B cell (primary cell): ENCODE measurements at regions not wholly inside any gene's neighbourhood (a gene's known extent, or its start where the extent isn't known, plus 50 kb on each side); places are given as distances from the start of the nearest gene placed in this dataset.

Experiments used
- ATAC-seq: fragments of 200-7000 bp; cut with Tn5 transposase; one replicate; pipeline ENCODE4 v1.10.0; 2021; ENCODE audit warnings: low read depth, mild to moderate bottlenecking, moderate number of reproducible peaks, moderate library complexity
- CTCF ChIA-PET: fragments of 350-600 bp; sonication (Branson Sonifier 250); formaldehyde crosslinking; loops from one replicate; lab custom pipeline; 2021; ENCODE audit warnings: antibody characterized with exemption, inconsistent platforms; lab: Charles Lee
- POLR2A ChIA-PET: fragments of 350-600 bp; sonication (Branson Sonifier 250); formaldehyde crosslinking; loops from one replicate; lab custom pipeline; 2021; ENCODE audit warnings: antibody characterized with exemption; lab: Charles Lee
- DNase-seq: peaks from one replicate; pipeline ENCODE4 v3.0.0; 2013
- H2AFZ ChIP-seq: 2 replicates; pipeline ENCODE4 v1.6.1; 2012; ENCODE audit warnings: mild to moderate bottlenecking, low read depth, low read length; ENCODE audit not compliant: insufficient read depth, poor library complexity, severe bottlenecking
- H3K27ac ChIP-seq, 2 donors: 1 replicate in 1 of 2; 2 replicates in 1 of 2; pipeline ENCODE4 v1.5.1; 2012 to 2013; ENCODE audit warnings: low read length in 2 of 2, mild to moderate bottlenecking in 2 of 2, moderate library complexity in 1 of 2
- H3K27me3 ChIP-seq, 4 experiments: fragments of 200-600 bp in 1 of 4; sonication (generic) in 1 of 4; replicated peaks in 1 of 4; 1 replicate in 2 of 4; 2 replicates in 2 of 4; pipeline versions ENCODE4 v1.6.1 to v1.7.0; 2013 to 2016; ENCODE audit warnings: low read length in 3 of 4, mild to moderate bottlenecking in 2 of 4, mixed read lengths in 1 of 4, moderate library complexity in 1 of 4; ENCODE audit not compliant: insufficient read depth in 4 of 4, control insufficient read depth in 3 of 4; ENCODE audit errors: control extremely low read depth in 1 of 4
- H3K36me3 ChIP-seq, 2 experiments: replicated peaks in 1 of 2; 1 replicate in 1 of 2; 2 replicates in 1 of 2; pipeline versions ENCODE4 v1.6.1 to v1.7.1; 2013; ENCODE audit warnings: low read length in 1 of 2; ENCODE audit not compliant: insufficient read depth in 2 of 2, control insufficient read depth in 1 of 2; ENCODE audit errors: control extremely low read depth in 1 of 2, extremely low read depth in 1 of 2
- H3K4me1 ChIP-seq, 2 donors: fragments of 200-600 bp in 1 of 2; sonication (generic) in 1 of 2; 1 replicate in 1 of 2; 2 replicates in 1 of 2; pipeline versions ENCODE4 v1.5.1 to v1.6.1; 2013 to 2017; ENCODE audit warnings: low read length in 2 of 2; ENCODE audit not compliant: control insufficient read depth in 2 of 2, insufficient read depth in 2 of 2
- H3K4me2 ChIP-seq: replicated peaks from 2 replicates; pipeline ENCODE3; 2012; ENCODE audit warnings: mild to moderate bottlenecking, low read depth, low read length; ENCODE audit not compliant: poor library complexity, severe bottlenecking
- H3K4me3 ChIP-seq, 5 experiments: fragments of 200-600 bp in 1 of 5; sonication (generic) in 1 of 5; 1 replicate in 3 of 5; 2 replicates in 2 of 5; pipeline versions ENCODE4 v1.5.1 to v1.7.0; 2011 to 2016; ENCODE audit warnings: low read length in 4 of 5, mild to moderate bottlenecking in 4 of 5, low read depth in 2 of 5, control low read depth in 1 of 5, moderate library complexity in 1 of 5; ENCODE audit not compliant: insufficient read depth in 1 of 5; ENCODE audit errors: control extremely low read depth in 1 of 5, extremely low read depth in 1 of 5
- H3K79me2 ChIP-seq: fragments of 200-600 bp; sonication (generic); one replicate; pipeline ENCODE4 v1.6.0; 2016; ENCODE audit warnings: low read length; ENCODE audit not compliant: control insufficient read depth, insufficient read depth
- H3K9ac ChIP-seq: fragments of 200-600 bp; sonication (generic); 2 replicates; pipeline ENCODE4 v1.6.1; 2017; ENCODE audit warnings: mild to moderate bottlenecking, low read length, moderate library complexity
- H3K9me3 ChIP-seq, 3 donors: one replicate each; pipeline versions ENCODE4 v1.6.1 to v1.7.1; 2013; ENCODE audit warnings: low read length in 2 of 3; ENCODE audit not compliant: control insufficient read depth in 2 of 3, insufficient read depth in 1 of 3; ENCODE audit errors: control extremely low read depth in 1 of 3
- H4K20me1 ChIP-seq: 2 replicates; pipeline ENCODE4 v1.6.0; 2012; ENCODE audit warnings: mild to moderate bottlenecking, low read length; ENCODE audit not compliant: insufficient read depth, control insufficient read depth, poor library complexity, severe bottlenecking
- H3K27ac Mint-ChIP-seq: one replicate; pipeline ENCODE4 v1.8.0; 2021; ENCODE audit warnings: mixed read lengths
- H3K27me3 Mint-ChIP-seq: one replicate; pipeline ENCODE4 v1.8.0; 2021; ENCODE audit warnings: mixed read lengths
- H3K4me1 Mint-ChIP-seq: one replicate; pipeline ENCODE4 v1.8.0; 2021; ENCODE audit warnings: mixed read lengths
- H3K4me3 Mint-ChIP-seq: one replicate; pipeline ENCODE4 v1.8.0; 2021; ENCODE audit warnings: mixed read lengths
- H3K9me3 Mint-ChIP-seq: one replicate; pipeline ENCODE4 v1.8.0; 2022; ENCODE audit warnings: mixed read lengths; ENCODE audit not compliant: insufficient read depth
- CTCF ChIP-seq: fragments of 200-600 bp; IDR thresholded peaks from one replicate; pipeline ENCODE4 v1.8.0; 2022; ENCODE audit warnings: antibody characterized with exemption, mild to moderate bottlenecking
- EZH2 ChIP-seq: IDR thresholded peaks from 2 replicates; pipeline ENCODE4 v1.6.1; 2012; ENCODE audit warnings: borderline replicate concordance, low read depth, mild to moderate bottlenecking, moderate library complexity, low read length; ENCODE audit not compliant: insufficient read depth, poor library complexity, severe bottlenecking
- WGBS: methylation state at CpG from one replicate; pipeline ENCODE4 v1.1.5; 2013; ENCODE audit warnings: missing lambda C conversion rate; ENCODE audit not compliant: insufficient coverage; 5-methylcytosine and 5-hydroxymethylcytosine counted together
- intact Hi-C: fragments of 100-400 bp; cut with micrococcal nuclease; formaldehyde crosslinking; loops from one replicate; pipeline ENCODE4 v1.10.0; 2022

- H3K4me2 ChIP-seq, result no peak overlapping the region
- no peaks in the 10 kb centered on the region for H3K79me2 ChIP-seq
- 79% methylated on average over 2 of the region's 4 CpGs for WGBS
- Mint-ChIP-seq H3K27me3 (no peaks in the 10 kb centered on the region), H3K27ac (no peak overlapping the region), H3K4me1 (no peaks in the 10 kb centered on the region), H3K9me3 (peaks cover 5% of the 10 kb centered on the region), H3K4me3 (no peak overlapping the region)
- H3K27ac ChIP-seq, result no peak overlapping the region
- ChIA-PET CTCF (no interaction called here), POLR2A (no interaction called here)
- TF ChIP-seq CTCF (no peak), EZH2 (no peak)
- H2AFZ ChIP-seq, result no peak overlapping the region
- H3K4me1 ChIP-seq, result no peaks in the 10 kb centered on the region
- no peak overlapping the region for H3K4me3 ChIP-seq
- intact Hi-C loops, result no loop called here
- H3K36me3 ChIP-seq, result no peaks in the 10 kb centered on the region
- no peaks in the 10 kb centered on the region for H3K27me3 ChIP-seq
- no peak for ATAC-seq
- H3K9ac ChIP-seq, result no peak overlapping the region
- no peaks in the 10 kb centered on the region for H4K20me1 ChIP-seq
- H3K9me3 ChIP-seq, result peaks cover 0 to 6% (median 0%) of the 10 kb centered on the region in 3 donors
- no peak for DNase-seq
These were observed 336.8 kb upstream of the PPARGC1A start for GRCh38 chr4:24226667-24227066.

DNA sequence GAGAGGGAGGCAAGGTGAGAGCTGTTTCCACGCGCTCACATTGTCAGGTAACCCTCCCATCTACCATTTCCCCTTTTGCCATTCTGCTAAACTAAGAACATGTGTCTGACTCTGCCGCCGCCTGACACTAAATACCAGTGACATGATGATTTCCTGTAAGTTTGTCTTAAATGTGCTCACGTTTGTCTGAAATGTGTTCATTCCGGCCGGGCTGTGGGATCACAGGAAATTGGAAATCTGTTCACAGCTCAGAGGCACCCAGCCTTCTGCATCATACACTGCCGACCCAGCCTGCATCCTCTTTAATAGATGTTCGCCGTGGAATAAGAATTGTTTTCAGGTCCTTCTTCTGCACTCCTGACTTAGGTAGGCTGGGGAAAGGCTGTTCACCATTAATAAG lies 336.2 kb upstream of the PPARGC1A start:
- 40% methylated on average over 4 of the region's 10 CpGs for WGBS
- Histone ChIP-seq H3K27ac (no peak overlapping the region), H3K9ac (no peak overlapping the region), H3K27me3 (no peaks in the 10 kb centered on the region), H4K20me1 (no peaks in the 10 kb centered on the region), H3K4me2 (no peak overlapping the region), H3K4me3 (no peak overlapping the region), H3K79me2 (no peaks in the 10 kb centered on the region), H3K36me3 (no peaks in the 10 kb centered on the region), H3K9me3 (peaks cover 0 to 6% (median 0%) of the 10 kb centered on the region in 3 donors), H2AFZ (no peak overlapping the region), H3K4me1 (no peaks in the 10 kb centered on the region)
- H3K9me3 Mint-ChIP-seq, result peaks cover 5% of the 10 kb centered on the region
- H3K27ac Mint-ChIP-seq, result no peak overlapping the region
- TF ChIP-seq CTCF (no peak), EZH2 (no peak)
- ATAC-seq (no peak), DNase-seq (no peak)
- CTCF ChIA-PET, result no interaction called here
- H3K4me1 Mint-ChIP-seq, result no peaks in the 10 kb centered on the region
- no peak overlapping the region for H3K4me3 Mint-ChIP-seq
- intact Hi-C loops, result no loop called here
- POLR2A ChIA-PET, result no interaction called here
- no peaks in the 10 kb centered on the region for H3K27me3 Mint-ChIP-seq
